LNCaP clone FGC (cell line): ENCODE measurements at regions not wholly inside any gene's neighbourhood (a gene's known extent, or its start where the extent isn't known, plus 50 kb on each side); places are given as distances from the start of the nearest gene placed in this dataset.
A peak's percentile ranks its signal among the peaks of the same experiment; 100 is the strongest.

Experiments
- DNase-seq: peaks from one replicate; pipeline ENCODE4 v3.0.0-alpha.2; 2011; ENCODE audit warnings: low read depth
- H3K4me3 ChIP-seq: 2 replicates; pipeline ENCODE4 v1.5.1; 2011; ENCODE audit warnings: mild to moderate bottlenecking, low read depth, low read length, control low read depth
- CTCF ChIP-seq: IDR thresholded peaks from 2 replicates; pipeline ENCODE4 v1.5.1; 2012; ENCODE audit warnings: mild to moderate bottlenecking; ENCODE audit not compliant: control insufficient read depth, insufficient read depth; ENCODE audit errors: extremely low read depth

DNA sequence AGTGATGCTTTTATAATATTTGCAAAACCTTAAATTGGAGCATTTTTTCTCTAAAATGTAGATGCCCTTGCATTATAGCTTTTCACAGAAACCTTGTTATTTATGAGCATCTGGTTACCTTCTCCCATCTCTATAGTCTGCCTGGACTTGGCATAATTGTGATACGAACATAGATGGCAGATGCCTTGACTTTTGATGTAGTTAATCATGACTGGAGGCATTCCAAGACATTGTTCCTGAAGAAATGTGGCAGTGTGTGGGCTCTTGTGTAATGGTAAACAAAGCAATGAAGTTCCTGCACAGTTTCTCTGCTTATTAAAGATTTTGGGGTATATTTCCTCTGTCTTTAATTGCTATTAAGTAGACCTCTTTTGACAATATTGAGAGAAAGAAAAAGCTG lies 500.1 kb downstream of the PCDH19 start:
- TF ChIP-seq CTCF: no peak
- DNase-seq: no peak
- H3K4me3 ChIP-seq: no peak overlapping the region

DNA sequence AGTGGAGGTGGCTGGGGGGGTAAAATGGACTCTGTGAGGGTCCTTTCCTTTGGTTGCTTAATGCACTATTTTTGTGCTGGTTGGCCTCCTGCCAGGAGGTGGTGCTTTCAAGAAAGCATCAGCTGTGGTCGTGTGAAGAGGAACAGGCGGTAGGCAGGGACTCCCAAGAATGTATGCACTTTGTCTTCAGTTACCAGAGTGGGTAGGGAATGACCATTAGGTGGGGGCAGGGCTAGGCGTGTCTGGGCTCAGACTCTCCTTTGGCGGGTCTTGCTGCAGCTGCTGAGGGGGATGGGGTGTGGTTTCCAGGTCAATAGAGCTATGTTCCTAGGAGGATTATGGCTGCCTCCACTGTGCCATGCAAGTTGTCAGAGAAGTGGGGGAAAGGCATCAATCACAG lies 509.0 kb downstream of the PCDH19 start:
- no peak for DNase-seq
- no peak for TF ChIP-seq CTCF
- no peak overlapping the region for H3K4me3 ChIP-seq

DNA sequence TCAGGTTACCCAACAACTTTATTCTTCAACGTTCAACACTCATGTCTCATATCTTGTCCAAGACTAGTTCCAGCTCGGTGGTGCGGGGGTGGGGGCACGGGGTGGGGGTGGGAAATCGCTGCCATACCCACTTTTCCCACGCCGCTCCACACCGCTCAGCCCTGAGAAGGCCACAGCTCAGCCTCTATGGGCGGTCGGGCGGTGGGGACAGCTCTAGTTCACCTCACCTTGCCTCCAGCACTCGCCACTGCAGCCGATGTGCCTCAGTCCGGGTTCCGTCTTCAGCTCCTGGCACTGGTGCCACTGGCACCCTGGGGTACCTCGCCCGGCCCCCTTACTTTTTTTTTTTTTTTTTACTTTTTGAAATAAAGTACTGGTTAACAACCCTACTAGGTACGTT lies 522.2 kb downstream of the PCDH19 start:
- no peak for DNase-seq
- no peak overlapping the region for H3K4me3 ChIP-seq
- TF ChIP-seq CTCF: no peak

GRCh38 chrX:99857455-99857854 lies 552.6 kb downstream of the PCDH19 start:
- no peak for DNase-seq
- peak; percentile 14; the same call in 1 of the 2 replicates for TF ChIP-seq CTCF
- H3K4me3 ChIP-seq: no peak overlapping the region

DNA sequence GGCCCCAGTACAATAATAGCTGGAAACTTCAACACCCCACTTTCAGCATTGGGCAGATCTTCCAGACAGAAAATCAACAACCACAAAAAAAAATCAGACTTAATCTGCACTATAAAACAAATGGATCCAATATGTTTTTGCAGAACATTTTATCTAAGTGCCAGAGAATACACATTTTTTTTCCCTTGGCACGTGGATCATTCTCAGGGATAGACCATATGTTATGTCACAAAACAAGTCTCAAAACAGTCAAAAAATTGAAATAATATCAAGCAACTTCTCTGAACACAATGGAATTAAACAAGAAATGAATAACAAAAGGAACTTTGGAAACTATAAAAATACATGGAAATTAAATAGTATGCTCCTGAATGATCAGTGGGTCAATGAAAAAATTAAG lies 576.3 kb downstream of the PCDH19 start:
- DNase-seq: no peak
- H3K4me3 ChIP-seq: no peak overlapping the region
- no peak for TF ChIP-seq CTCF

- no peak for DNase-seq
- no peak for TF ChIP-seq CTCF
- no peak overlapping the region for H3K4me3 ChIP-seq
Measured at GRCh38 chrX:99820197-99820596, 589.9 kb downstream of the PCDH19 start.

- DNase-seq: no peak
- no peak for TF ChIP-seq CTCF
- H3K4me3 ChIP-seq: no peak overlapping the region
Measured at GRCh38 chrX:99800016-99800415, 610.1 kb downstream of the PCDH19 start.
